ENCODE measurements at regions not wholly inside any gene's neighbourhood (a gene's known extent, or its start where the extent isn't known, plus 50 kb on each side); places are given as distances from the start of the nearest gene placed in this dataset.
A peak's percentile ranks its signal among the peaks of the same experiment; 100 is the strongest.

DNA sequence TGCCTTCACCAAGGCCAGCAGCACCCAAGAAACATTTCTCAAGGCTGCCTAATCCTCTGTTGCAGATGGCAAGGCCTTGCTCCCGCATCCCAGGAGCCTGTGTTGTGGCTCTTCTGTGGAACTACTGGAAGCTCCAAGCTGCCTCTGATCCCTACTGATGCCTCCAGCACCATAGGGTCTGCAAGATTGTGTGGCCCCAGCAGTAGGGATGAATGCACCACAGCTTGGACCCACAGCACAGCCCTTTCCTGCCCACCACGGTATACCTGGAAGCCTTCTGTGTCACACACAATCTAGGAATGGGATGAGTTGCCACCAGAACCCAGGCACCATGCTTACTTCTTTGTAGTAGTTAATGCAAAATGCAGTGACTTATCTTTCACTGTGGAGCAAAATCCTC lies 291.1 kb upstream of the FOXQ1 start:
- H3K4me3 ChIP-seq (ENCODE audit: control insufficient read depth, low read depth, low read length): no peak overlapping the region
- DNase-seq (ENCODE audit: low read depth): no peak
- TF ChIP-seq, protein P1, sequence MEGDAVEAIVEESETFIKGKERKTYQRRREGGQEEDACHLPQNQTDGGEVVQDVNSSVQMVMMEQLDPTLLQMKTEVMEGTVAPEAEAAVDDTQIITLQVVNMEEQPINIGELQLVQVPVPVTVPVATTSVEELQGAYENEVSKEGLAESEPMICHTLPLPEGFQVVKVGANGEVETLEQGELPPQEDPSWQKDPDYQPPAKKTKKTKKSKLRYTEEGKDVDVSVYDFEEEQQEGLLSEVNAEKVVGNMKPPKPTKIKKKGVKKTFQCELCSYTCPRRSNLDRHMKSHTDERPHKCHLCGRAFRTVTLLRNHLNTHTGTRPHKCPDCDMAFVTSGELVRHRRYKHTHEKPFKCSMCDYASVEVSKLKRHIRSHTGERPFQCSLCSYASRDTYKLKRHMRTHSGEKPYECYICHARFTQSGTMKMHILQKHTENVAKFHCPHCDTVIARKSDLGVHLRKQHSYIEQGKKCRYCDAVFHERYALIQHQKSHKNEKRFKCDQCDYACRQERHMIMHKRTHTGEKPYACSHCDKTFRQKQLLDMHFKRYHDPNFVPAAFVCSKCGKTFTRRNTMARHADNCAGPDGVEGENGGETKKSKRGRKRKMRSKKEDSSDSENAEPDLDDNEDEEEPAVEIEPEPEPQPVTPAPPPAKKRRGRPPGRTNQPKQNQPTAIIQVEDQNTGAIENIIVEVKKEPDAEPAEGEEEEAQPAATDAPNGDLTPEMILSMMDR (IDR thresholded peaks at IDR 0.05; ENCODE audit: control insufficient read depth, insufficient read depth, low read depth, low read length, missing control alignments): no peak

DNA sequence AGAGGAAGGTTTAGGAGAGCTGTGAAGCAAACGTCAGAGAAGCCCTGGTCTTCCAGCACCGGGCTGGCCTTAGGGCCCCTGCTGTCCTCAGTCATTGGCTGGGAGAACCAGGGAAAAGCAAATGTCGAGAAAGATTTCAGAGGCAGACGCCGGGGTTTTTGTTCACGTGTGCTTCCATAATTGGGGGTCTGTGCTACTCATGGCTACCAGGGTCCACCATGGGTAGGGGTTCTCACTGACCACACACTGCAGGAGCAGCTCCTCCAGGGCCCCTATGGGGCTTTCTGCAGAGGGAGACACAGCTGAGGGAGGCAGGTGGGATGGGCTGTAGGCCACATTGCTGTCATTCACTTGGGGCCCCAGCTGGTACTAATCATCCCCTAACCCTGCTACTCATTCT lies 291.8 kb upstream of the FOXQ1 start:
- DNase-seq (ENCODE audit: low read depth): no peak
- no peak overlapping the region for H3K4me3 ChIP-seq (ENCODE audit: control insufficient read depth, low read depth, low read length)
- TF ChIP-seq, protein P1 (IDR thresholded peaks at IDR 0.05; ENCODE audit: control insufficient read depth, insufficient read depth, low read depth, low read length, missing control alignments): no peak

DNA sequence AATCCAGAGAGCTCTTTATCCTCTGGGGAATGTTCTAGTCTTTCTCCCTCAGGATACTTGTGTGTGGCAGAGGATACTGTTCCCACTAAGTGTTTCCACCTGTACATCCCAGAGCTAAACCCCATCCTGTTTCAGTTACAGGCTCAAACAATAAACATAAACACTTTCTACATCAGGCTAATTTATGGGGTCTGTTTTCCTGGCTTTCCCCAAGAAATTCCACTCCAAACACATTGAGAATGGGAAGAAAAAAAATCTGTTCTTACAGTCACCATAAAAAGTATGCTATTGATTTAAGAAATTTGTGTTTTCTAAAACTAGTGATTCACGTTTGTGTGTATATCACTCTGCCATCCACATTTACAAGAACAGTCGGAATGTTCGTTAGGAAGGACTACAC lies 293.9 kb upstream of the FOXQ1 start:
- TF ChIP-seq, protein P1 (IDR thresholded peaks at IDR 0.05; ENCODE audit: control insufficient read depth, insufficient read depth, low read depth, low read length, missing control alignments): no peak
- no peak overlapping the region for H3K4me3 ChIP-seq (ENCODE audit: control insufficient read depth, low read depth, low read length)
- DNase-seq (ENCODE audit: low read depth): no peak

DNA sequence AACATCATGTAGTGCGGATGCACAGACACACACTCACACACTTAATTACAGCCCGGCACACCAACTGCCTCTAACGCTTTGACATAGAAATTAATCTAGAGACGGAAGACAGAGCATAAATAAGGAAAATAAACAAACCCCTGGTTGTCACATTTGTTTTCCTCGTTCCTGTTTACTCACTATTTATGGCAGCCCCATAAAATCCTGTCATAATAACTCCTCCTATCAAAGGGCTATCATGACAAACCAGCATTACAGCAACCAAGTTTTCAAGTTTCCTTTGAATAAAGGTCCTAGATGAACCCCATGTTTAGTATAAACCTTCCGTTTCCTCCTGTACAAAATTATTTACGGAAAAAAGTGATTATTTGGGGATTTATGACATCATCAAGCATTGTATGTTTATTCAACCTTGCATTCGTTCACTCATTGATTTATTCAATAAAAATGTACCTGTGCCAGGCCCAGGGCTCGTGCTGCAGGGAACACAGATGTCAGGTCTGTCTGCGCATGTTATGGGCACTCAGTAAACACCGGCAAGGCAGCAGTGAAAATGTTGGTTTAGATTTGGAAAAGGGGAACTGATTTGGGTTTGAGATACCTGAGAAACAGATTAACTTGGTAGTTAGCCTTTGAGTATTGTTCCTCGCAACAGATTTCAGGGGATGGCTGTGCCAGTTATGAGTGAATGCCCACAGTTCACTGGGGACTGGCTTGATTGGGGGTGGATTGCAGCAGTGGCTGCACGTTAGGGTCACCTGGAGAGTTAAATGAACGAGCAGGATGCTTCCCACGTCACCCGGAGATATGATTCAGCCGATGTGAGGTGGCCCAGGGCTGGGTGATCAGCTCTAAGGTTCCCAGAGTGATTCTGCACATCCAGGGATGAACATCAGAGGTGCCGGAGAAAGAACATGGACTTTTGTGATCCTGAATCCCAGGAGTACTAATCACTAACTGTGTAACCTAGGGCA lies 295.3 kb upstream of the FOXQ1 start:
- H3K4me3 ChIP-seq (ENCODE audit: control insufficient read depth, low read depth, low read length): no peak overlapping the region
- TF ChIP-seq, protein P1 (IDR thresholded peaks at IDR 0.05; ENCODE audit: control insufficient read depth, insufficient read depth, low read depth, low read length, missing control alignments): no peak
- DNase-seq (ENCODE audit: low read depth): no peak

DNA sequence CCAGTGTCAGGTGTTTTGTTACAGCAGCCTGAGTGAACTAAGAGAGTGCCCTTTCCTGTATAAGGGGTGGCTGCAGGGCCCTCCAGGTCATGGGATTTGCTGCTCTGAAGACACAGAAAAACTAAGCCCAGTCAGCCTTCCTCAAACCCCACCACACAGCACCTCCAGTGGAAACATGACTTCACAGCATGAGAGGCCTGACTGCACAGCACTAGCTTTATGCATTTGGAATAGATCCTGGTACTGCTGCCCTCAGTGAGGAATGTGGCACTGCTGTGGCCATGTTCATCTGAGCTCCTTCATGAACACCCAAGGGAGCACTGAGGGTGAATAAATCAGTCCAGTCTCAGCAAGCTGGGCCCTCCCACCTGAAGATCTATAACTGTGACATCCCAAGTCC lies 296.1 kb upstream of the FOXQ1 start:
- TF ChIP-seq, protein P1 (IDR thresholded peaks at IDR 0.05; ENCODE audit: control insufficient read depth, insufficient read depth, low read depth, low read length, missing control alignments): peak; percentile 29
- DNase-seq (ENCODE audit: low read depth): no peak
- H3K4me3 ChIP-seq (ENCODE audit: control insufficient read depth, low read depth, low read length): no peak overlapping the region

DNA sequence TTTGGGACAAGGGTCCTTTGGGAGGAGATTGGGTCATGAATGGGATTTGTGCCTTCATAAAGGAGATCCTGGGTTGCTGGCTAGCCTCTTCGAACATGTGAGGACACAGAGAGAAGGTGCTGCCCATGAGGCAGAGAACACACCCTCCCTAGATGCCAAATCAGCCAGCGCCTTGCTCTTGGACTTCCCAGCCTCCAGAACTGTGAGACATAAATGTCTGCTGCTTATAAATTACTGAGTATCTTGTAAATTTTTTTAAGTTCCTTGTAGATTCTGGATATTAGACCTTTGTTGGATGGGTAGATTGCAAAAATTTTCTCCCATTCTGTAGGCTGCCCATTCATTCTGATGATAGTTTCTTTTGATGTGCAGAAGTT lies 297.5 kb upstream of the FOXQ1 start:
- H3K4me3 ChIP-seq (ENCODE audit: control insufficient read depth, low read depth, low read length): no peak overlapping the region
- no peak for DNase-seq (ENCODE audit: low read depth)
- TF ChIP-seq, protein P1 (IDR thresholded peaks at IDR 0.05; ENCODE audit: control insufficient read depth, insufficient read depth, low read depth, low read length, missing control alignments): no peak
